Upper lobe of left lung (tissue), 6 donors: ENCODE measurements at regions not wholly inside any gene's neighbourhood (a gene's known extent, or its start where the extent isn't known, plus 50 kb on each side); places are given as distances from the start of the nearest gene placed in this dataset.

Experiments
- ATAC-seq, 2 donors: fragments of 200-7000 bp; cut with Tn5 transposase; one replicate each; pipeline ENCODE4 v1.9.1; 2022; ENCODE audit warnings: mild to moderate bottlenecking in 2 of 2, moderate library complexity in 2 of 2; ENCODE audit not compliant: low FRiP score in 2 of 2
- DNase-seq, 2 donors: peaks; one replicate each; pipeline ENCODE4 v3.0.0-alpha.2; 2019 to 2020
- H3K27ac ChIP-seq, 4 donors: fragments of 200-600 bp; sonication (generic); one replicate each; pipeline ENCODE4 v1.5.1; 2016 to 2019
- H3K27me3 ChIP-seq, 4 donors: fragments of 200-600 bp; sonication (generic); one replicate each; pipeline ENCODE4 v1.5.1; 2017 to 2019
- H3K36me3 ChIP-seq, 4 donors: fragments of 200-600 bp; sonication (generic); one replicate each; pipeline ENCODE4 v1.5.1; 2016 to 2019
- H3K4me1 ChIP-seq, 4 donors: fragments of 200-600 bp; sonication (generic); one replicate each; pipeline ENCODE4 v1.5.1; 2018 to 2019
- H3K4me3 ChIP-seq, 4 donors: fragments of 200-600 bp; sonication (generic); one replicate each; pipeline ENCODE4 v1.5.1; 2017 to 2019; ENCODE audit warnings: mild to moderate bottlenecking in 2 of 4, moderate library complexity in 1 of 4
- H3K9me3 ChIP-seq, 4 donors: fragments of 200-600 bp; sonication (generic); one replicate each; pipeline ENCODE4 v1.5.1; 2018 to 2019
- EP300 ChIP-seq, 4 donors: sonication (generic); formaldehyde crosslinking; IDR thresholded peaks; one replicate each; pipeline ENCODE4 v1.5.1; 2017; ENCODE audit warnings: antibody characterized with exemption in 4 of 4, control low read depth in 2 of 4
- POLR2A ChIP-seq, 4 donors: fragments of 450-650 bp; IDR thresholded peaks; one replicate each; pipeline ENCODE4 v1.5.1; 2016 to 2017; ENCODE audit warnings: antibody characterized with exemption in 4 of 4, mild to moderate bottlenecking in 2 of 4
- POLR2AphosphoS5 ChIP-seq, 2 donors: sonication (generic); formaldehyde crosslinking; IDR thresholded peaks; one replicate each; pipeline ENCODE4 v1.5.1; 2017; ENCODE audit warnings: antibody characterized with exemption in 2 of 2
- WGBS, 2 donors: methylation state at CpG; one replicate each; pipeline ENCODE4 v1.1.5; 2017 to 2018; 5-methylcytosine and 5-hydroxymethylcytosine counted together
- TF ChIP-seq, protein P1 (sequence below), 6 experiments: fragments of 450-650 bp in 4 of 6; fragments of 200-600 bp in 2 of 6; sonication (generic) in 2 of 6; IDR thresholded peaks; one replicate each; pipeline ENCODE4 v1.5.1; 2016 to 2019; ENCODE audit warnings: antibody characterized with exemption in 6 of 6
- donor health status: DM: no; HTN: no; CAD: no; lungs with moderate emphysema.
- donor health status: DM: no; HTN: yes; CAD: no; lungs with severe emphysema.

DNA sequence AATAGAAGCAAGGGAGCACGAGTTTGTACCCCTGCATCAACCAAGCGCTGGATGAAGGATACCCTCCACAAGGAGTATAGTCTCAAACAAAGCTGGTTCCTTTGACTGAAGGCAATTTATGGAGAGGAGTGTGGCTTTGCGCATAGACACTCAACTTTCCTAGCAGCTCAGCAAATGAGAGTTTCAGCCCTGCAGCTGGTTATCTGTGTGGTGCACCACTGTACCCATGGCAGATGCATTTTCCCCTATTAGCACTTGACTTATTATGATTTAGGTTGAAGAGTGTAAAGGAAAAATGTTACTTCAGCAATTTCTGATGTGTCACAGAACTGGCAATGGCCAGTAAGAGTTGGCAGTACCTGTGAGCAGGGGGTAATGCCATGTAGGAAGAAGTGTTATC, 440.1 kb upstream of the LINC00305 start:
- H3K27me3 ChIP-seq = no peaks in the 10 kb centered on the region
- no peaks in the 10 kb centered on the region for H3K9me3 ChIP-seq
- DNase-seq (no peak), ATAC-seq (no peak)
- WGBS, 2 donors = 82 to 83% methylated on average over 3 of the region's 3 CpGs
- H3K36me3 ChIP-seq = no peaks in the 10 kb centered on the region
- TF ChIP-seq POLR2AphosphoS5 (IDR thresholded peaks at IDR 0.05) (no peak), POLR2A (IDR thresholded peaks at IDR 0.05) (no peak), EP300 (IDR thresholded peaks at IDR 0.05) (no peak)
- TF ChIP-seq, protein P1, sequence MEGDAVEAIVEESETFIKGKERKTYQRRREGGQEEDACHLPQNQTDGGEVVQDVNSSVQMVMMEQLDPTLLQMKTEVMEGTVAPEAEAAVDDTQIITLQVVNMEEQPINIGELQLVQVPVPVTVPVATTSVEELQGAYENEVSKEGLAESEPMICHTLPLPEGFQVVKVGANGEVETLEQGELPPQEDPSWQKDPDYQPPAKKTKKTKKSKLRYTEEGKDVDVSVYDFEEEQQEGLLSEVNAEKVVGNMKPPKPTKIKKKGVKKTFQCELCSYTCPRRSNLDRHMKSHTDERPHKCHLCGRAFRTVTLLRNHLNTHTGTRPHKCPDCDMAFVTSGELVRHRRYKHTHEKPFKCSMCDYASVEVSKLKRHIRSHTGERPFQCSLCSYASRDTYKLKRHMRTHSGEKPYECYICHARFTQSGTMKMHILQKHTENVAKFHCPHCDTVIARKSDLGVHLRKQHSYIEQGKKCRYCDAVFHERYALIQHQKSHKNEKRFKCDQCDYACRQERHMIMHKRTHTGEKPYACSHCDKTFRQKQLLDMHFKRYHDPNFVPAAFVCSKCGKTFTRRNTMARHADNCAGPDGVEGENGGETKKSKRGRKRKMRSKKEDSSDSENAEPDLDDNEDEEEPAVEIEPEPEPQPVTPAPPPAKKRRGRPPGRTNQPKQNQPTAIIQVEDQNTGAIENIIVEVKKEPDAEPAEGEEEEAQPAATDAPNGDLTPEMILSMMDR (IDR thresholded peaks at IDR 0.05) = no peak
- H3K27ac ChIP-seq = no peak overlapping the region
- no peaks in the 10 kb centered on the region for H3K4me1 ChIP-seq
- H3K4me3 ChIP-seq = no peak overlapping the region

DNA sequence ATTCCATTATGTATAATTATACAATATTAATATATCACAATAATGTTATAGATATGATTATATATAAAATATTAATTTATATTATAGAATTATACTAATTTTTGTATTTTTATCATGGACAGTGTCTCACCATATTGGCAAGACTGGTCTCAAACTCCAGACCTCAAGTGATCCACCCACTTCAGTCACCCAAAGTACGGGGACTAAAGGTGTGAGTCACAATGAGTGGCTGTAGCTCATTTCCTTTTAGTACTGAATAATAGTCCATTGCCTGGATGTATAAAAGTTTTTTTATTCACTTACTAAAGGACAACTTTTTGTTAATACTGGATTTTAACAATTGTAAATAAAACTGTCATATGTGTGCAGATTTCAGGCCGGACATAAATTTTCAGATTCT, 417.6 kb upstream of the LINC00305 start:
- 87 to 92% methylated on average over 2 of the region's 2 CpGs for WGBS, 2 donors
- Histone ChIP-seq H3K4me3 (no peak overlapping the region), H3K27ac (no peak overlapping the region), H3K9me3 (peaks cover 0 to 3% (median 0%) of the 10 kb centered on the region in 4 donors), H3K36me3 (no peaks in the 10 kb centered on the region), H3K4me1 (no peaks in the 10 kb centered on the region), H3K27me3 (no peaks in the 10 kb centered on the region)
- DNase-seq (no peak), ATAC-seq (no peak)
- TF ChIP-seq POLR2A (IDR thresholded peaks at IDR 0.05) (no peak), POLR2AphosphoS5 (IDR thresholded peaks at IDR 0.05) (no peak), EP300 (IDR thresholded peaks at IDR 0.05) (no peak)
- TF ChIP-seq, protein P1 (IDR thresholded peaks at IDR 0.05) = no peak

DNA sequence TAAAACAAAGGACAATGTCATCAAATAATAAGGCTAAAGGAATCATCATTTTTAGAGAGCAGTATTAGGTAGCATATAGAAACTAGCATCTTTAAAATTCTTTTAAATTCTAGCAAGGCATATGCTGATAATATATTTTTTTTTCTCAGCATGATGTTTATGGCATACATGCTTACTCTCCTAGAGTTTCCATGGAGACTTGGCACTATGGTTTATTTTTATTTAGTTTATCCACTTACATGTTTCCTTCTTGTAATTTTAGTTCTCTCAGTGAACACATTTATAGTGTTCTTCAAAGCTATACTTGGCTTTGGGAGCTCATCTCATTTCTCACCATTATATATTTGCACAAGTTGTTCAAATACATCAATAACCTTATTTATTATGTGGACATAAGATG, 413.8 kb upstream of the LINC00305 start:
- H3K36me3 ChIP-seq = no peaks in the 10 kb centered on the region
- TF ChIP-seq POLR2A (IDR thresholded peaks at IDR 0.05) (no peak), POLR2AphosphoS5 (IDR thresholded peaks at IDR 0.05) (no peak), EP300 (IDR thresholded peaks at IDR 0.05) (no peak)
- TF ChIP-seq, protein P1 (IDR thresholded peaks at IDR 0.05) = no peak
- ATAC-seq (no peak), DNase-seq (no peak)
- H3K4me1 ChIP-seq = no peaks in the 10 kb centered on the region
- no peaks in the 10 kb centered on the region for H3K27me3 ChIP-seq
- H3K27ac ChIP-seq = no peak overlapping the region
- H3K9me3 ChIP-seq = peaks cover 0 to 3% (median 0%) of the 10 kb centered on the region in 4 donors
- no peak overlapping the region for H3K4me3 ChIP-seq

DNA sequence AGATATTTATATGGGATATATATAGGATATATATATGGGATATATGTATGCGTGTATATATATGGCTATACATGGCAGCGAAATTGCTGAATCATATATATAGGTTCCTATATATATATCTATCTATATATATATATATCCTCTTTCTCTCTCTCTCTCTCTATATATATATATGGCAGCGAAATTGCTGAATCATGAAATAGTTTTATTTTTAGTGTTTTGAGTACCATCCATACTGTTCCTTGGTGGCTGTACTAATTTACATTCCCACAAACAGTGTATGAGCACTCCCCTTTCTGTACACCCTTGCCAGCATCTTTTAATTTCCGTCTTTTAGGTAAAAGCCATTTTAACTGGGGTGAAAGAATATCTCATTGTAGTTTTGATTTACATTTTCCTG, 397.6 kb upstream of the LINC00305 start:
- ATAC-seq = no peak
- Histone ChIP-seq H3K36me3 (no peaks in the 10 kb centered on the region), H3K9me3 (no peaks in the 10 kb centered on the region), H3K4me3 (no peak overlapping the region), H3K4me1 (no peaks in the 10 kb centered on the region), H3K27me3 (no peaks in the 10 kb centered on the region), H3K27ac (no peak overlapping the region)
- no peak for TF ChIP-seq POLR2AphosphoS5 (IDR thresholded peaks at IDR 0.05)
- TF ChIP-seq POLR2A (IDR thresholded peaks at IDR 0.05) = no peak
- TF ChIP-seq EP300 (IDR thresholded peaks at IDR 0.05) = no peak
- TF ChIP-seq, protein P1 (IDR thresholded peaks at IDR 0.05) = no peak
- no peak for DNase-seq
- WGBS, 2 donors = 70 to 96% methylated on average over 4 of the region's 4 CpGs

DNA sequence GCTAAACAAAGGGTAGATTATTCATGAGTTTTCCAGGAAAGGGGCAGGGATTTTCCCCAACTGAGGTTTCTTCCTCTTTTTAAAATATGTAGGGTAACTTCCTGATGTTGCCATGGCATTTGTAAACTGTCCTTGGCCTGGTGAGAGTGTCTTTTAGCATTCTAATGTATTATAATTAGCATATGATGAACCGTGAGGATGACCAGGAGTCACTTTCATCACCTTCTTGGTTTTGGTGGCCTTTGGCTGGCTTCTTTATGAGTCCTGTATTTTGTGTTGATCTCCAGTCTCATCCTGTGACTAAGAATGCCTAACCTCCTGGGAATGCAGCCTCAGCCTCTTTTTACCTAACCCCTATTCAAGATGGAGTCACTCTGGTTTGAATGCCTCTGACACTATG, 391.0 kb upstream of the LINC00305 start:
- DNase-seq = no peak
- no peaks in the 10 kb centered on the region for H3K4me1 ChIP-seq
- 86 to 88% methylated on average over 1 of the region's 1 CpG for WGBS, 2 donors

More for the DNA sequence above, 391.0 kb upstream of the LINC00305 start:
- ATAC-seq = no peak
- Histone ChIP-seq H3K4me3 (no peak overlapping the region), H3K27ac (no peak overlapping the region), H3K9me3 (no peaks in the 10 kb centered on the region), H3K27me3 (no peaks in the 10 kb centered on the region), H3K36me3 (no peaks in the 10 kb centered on the region)
- TF ChIP-seq POLR2A (IDR thresholded peaks at IDR 0.05) = no peak
- TF ChIP-seq EP300 (IDR thresholded peaks at IDR 0.05) = no peak
- TF ChIP-seq, protein P1 (IDR thresholded peaks at IDR 0.05) = no peak
- no peak for TF ChIP-seq POLR2AphosphoS5 (IDR thresholded peaks at IDR 0.05)
